ENCODE measurements at regions not wholly inside any gene's neighbourhood (a gene's known extent, or its start where the extent isn't known, plus 50 kb on each side); places are given as distances from the start of the nearest gene placed in this dataset.

- DNase-seq: no peak
These were observed 1442.8 kb upstream of the IGFBP7 start for GRCh38 chr4:58553031-58553430.

GRCh38 chr4:58551676-58552075 is 1441.5 kb upstream of the IGFBP7 start:
- no peak for DNase-seq

GRCh38 chr4:58543465-58543864 is 1433.3 kb upstream of the IGFBP7 start:
- no peak for DNase-seq

- no peak for DNase-seq
These were observed 1431.7 kb upstream of the IGFBP7 start for GRCh38 chr4:58541926-58542325.

- no peak for DNase-seq
These were observed 1412.7 kb upstream of the IGFBP7 start for GRCh38 chr4:58522765-58523382.

- DNase-seq: no peak
These were observed 1405.0 kb upstream of the IGFBP7 start for GRCh38 chr4:58515226-58515625.

- DNase-seq: no peak
These were observed 1404.1 kb upstream of the IGFBP7 start for GRCh38 chr4:58514299-58514698.

- DNase-seq: no peak
These were observed 1400.5 kb upstream of the IGFBP7 start for GRCh38 chr4:58510652-58511051.

GRCh38 chr4:58507079-58507478 is 1396.9 kb upstream of the IGFBP7 start:
- DNase-seq: no peak

GRCh38 chr4:58502839-58503238 is 1392.7 kb upstream of the IGFBP7 start:
- DNase-seq: no peak

- DNase-seq: no peak
These were observed 1389.0 kb upstream of the IGFBP7 start for GRCh38 chr4:58499182-58499581.

- DNase-seq: no peak
These were observed 1381.4 kb upstream of the IGFBP7 start for GRCh38 chr4:58491620-58492019.

- no peak for DNase-seq
These were observed 1367.8 kb upstream of the IGFBP7 start for GRCh38 chr4:58477950-58478349.

- DNase-seq: no peak
These were observed 1367.3 kb upstream of the IGFBP7 start for GRCh38 chr4:58477513-58477912.

GRCh38 chr4:58475097-58475496 is 1364.9 kb upstream of the IGFBP7 start:
- DNase-seq: no peak

- DNase-seq: no peak
These were observed 1354.8 kb upstream of the IGFBP7 start for GRCh38 chr4:58465031-58465430.

GRCh38 chr4:58456727-58457384 is 1346.7 kb upstream of the IGFBP7 start:
- no peak for DNase-seq

- no peak for DNase-seq
These were observed 1343.8 kb upstream of the IGFBP7 start for GRCh38 chr4:58453956-58454355.

- no peak for DNase-seq
These were observed 1341.5 kb upstream of the IGFBP7 start for GRCh38 chr4:58451707-58452106.

GRCh38 chr4:58435871-58436270 is 1325.7 kb upstream of the IGFBP7 start:
- DNase-seq: no peak

GRCh38 chr4:58413849-58414248 is 1303.7 kb upstream of the IGFBP7 start:
- DNase-seq: no peak

- DNase-seq: no peak
These were observed 1301.7 kb upstream of the IGFBP7 start for GRCh38 chr4:58411904-58412303.

GRCh38 chr4:58406762-58407161 is 1296.6 kb upstream of the IGFBP7 start:
- DNase-seq: no peak

- DNase-seq: no peak
These were observed 1258.0 kb upstream of the IGFBP7 start for GRCh38 chr4:58368221-58368620.
